SU-DHL-6 (cell line): ENCODE measurements at regions not wholly inside any gene's neighbourhood (a gene's known extent, or its start where the extent isn't known, plus 50 kb on each side); places are given as distances from the start of the nearest gene placed in this dataset.

Source experiments
- H2AFZ ChIP-seq: fragments of 200-600 bp; sonication (generic); 2 replicates; pipeline ENCODE4 v1.6.1; 2014; ENCODE audit warnings: low read depth, mild to moderate bottlenecking, moderate library complexity, mixed read lengths, antibody characterized with exemption, low read length; ENCODE audit not compliant: severe bottlenecking
- H3F3A ChIP-seq: fragments of 200-600 bp; shearing (Covaris generic); 2 replicates; pipeline ENCODE4 v1.6.0; 2016; ENCODE audit warnings: antibody characterized with exemption, mild to moderate bottlenecking; ENCODE audit not compliant: insufficient read depth
- H3K27ac ChIP-seq: fragments of 200-600 bp; sonication (generic); 2 replicates; pipeline ENCODE4 v1.5.1; 2016; ENCODE audit warnings: low read depth, mild to moderate bottlenecking, low read length, moderate library complexity, mixed read lengths
- H3K27me3 ChIP-seq: fragments of 200-600 bp; sonication (generic), shearing (Covaris generic); 2 replicates; pipeline ENCODE4 v1.6.0; 2014; ENCODE audit warnings: mild to moderate bottlenecking, low read length
- H3K36me3 ChIP-seq: fragments of 200-600 bp; sonication (generic); 2 replicates; pipeline ENCODE4 v1.6.1; 2014; ENCODE audit warnings: mild to moderate bottlenecking, low read length, mixed read lengths
- H3K4me2 ChIP-seq: fragments of 300-600, 200-600 bp; shearing (Covaris generic), sonication (generic); 2 replicates; pipeline ENCODE4 v1.6.0; 2014; ENCODE audit warnings: low read length, low read depth, mild to moderate bottlenecking; ENCODE audit not compliant: poor library complexity, severe bottlenecking
- H3K4me3 ChIP-seq: fragments of 200-600 bp; sonication (generic); 2 replicates; pipeline ENCODE4 v1.5.1; 2014; ENCODE audit warnings: antibody characterized with exemption, low read length, mild to moderate bottlenecking, mixed read lengths; ENCODE audit not compliant: insufficient read depth, poor library complexity, severe bottlenecking
- H3K79me2 ChIP-seq: fragments of 200-600 bp; sonication (generic); 2 replicates; pipeline ENCODE4 v1.6.1; 2014; ENCODE audit warnings: mild to moderate bottlenecking, low read length, moderate library complexity; ENCODE audit not compliant: insufficient read depth
- H3K9ac ChIP-seq: fragments of 200-600 bp; sonication (generic); 2 replicates; pipeline ENCODE4 v1.7.0; 2014; ENCODE audit warnings: mild to moderate bottlenecking, low read length
- H3K9me2 ChIP-seq: fragments of 200-600 bp; sonication (generic); replicated peaks from 2 replicates; pipeline ENCODE4 v1.6.1; 2014; ENCODE audit warnings: low read length; ENCODE audit not compliant: insufficient read depth
- H3K9me3 ChIP-seq: fragments of 200-600 bp; sonication (generic); 2 replicates; pipeline ENCODE4 v1.6.1; 2014; ENCODE audit warnings: low read length, mixed read lengths; ENCODE audit not compliant: insufficient read depth
- H4K20me1 ChIP-seq: fragments of 200-600 bp; sonication (generic); 2 replicates; pipeline ENCODE4 v1.6.1; 2014; ENCODE audit warnings: low read depth, mild to moderate bottlenecking, antibody characterized with exemption, low read length, moderate library complexity, mixed read lengths
- EZH2phosphoT487 ChIP-seq: fragments of 200-600 bp; sonication (generic), shearing (Covaris generic); conservative IDR thresholded peaks from 2 replicates; pipeline ENCODE4 v1.6.1; 2018; ENCODE audit warnings: mild to moderate bottlenecking, antibody characterized with exemption, low read length, moderate library complexity, mixed read lengths
- TF ChIP-seq, protein P1 (sequence below): fragments of 200-600 bp; sonication (generic); IDR thresholded peaks from one replicate; pipeline ENCODE4 v1.5.1; 2017; ENCODE audit warnings: antibody characterized with exemption, mild to moderate bottlenecking, low read length, moderate library complexity; ENCODE audit not compliant: insufficient read depth, poor library complexity, severe bottlenecking

DNA sequence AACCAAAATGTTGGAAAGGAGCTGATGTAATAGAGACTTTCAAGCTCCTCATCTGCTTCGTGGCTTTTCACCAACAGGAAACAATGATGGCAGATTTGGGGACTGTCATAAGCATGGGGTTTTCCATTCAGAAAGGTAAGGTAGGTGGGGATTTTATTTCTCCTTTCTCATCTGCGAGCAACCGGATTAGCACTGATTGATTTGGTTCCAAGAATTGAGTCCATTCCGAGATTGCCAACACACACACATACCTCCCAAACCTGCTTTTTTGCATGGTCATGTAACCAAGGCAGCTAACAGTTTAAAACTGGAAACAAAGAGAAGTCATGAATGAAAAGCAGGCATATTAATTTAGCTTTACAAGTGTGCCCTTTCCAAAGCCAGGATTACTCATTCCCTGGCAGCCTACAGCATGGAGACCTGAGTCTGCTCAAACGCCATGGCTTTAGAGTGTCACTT, 63.0 kb upstream of the LNX1 start:
- Histone ChIP-seq H3K4me3 (no peak overlapping the region), H3K27me3 (no peaks in the 10 kb centered on the region), H3K9me2 (no peaks in the 10 kb centered on the region), H3K4me2 (no peak overlapping the region), H2AFZ (no peak overlapping the region), H3F3A (no peaks in the 10 kb centered on the region), H3K9me3 (no peaks in the 10 kb centered on the region), H3K36me3 (no peaks in the 10 kb centered on the region), H3K79me2 (no peaks in the 10 kb centered on the region), H4K20me1 (no peaks in the 10 kb centered on the region), H3K9ac (no peak overlapping the region), H3K27ac (no peak overlapping the region)
- no peak for TF ChIP-seq EZH2phosphoT487
- TF ChIP-seq, protein P1, sequence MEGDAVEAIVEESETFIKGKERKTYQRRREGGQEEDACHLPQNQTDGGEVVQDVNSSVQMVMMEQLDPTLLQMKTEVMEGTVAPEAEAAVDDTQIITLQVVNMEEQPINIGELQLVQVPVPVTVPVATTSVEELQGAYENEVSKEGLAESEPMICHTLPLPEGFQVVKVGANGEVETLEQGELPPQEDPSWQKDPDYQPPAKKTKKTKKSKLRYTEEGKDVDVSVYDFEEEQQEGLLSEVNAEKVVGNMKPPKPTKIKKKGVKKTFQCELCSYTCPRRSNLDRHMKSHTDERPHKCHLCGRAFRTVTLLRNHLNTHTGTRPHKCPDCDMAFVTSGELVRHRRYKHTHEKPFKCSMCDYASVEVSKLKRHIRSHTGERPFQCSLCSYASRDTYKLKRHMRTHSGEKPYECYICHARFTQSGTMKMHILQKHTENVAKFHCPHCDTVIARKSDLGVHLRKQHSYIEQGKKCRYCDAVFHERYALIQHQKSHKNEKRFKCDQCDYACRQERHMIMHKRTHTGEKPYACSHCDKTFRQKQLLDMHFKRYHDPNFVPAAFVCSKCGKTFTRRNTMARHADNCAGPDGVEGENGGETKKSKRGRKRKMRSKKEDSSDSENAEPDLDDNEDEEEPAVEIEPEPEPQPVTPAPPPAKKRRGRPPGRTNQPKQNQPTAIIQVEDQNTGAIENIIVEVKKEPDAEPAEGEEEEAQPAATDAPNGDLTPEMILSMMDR: no peak

DNA sequence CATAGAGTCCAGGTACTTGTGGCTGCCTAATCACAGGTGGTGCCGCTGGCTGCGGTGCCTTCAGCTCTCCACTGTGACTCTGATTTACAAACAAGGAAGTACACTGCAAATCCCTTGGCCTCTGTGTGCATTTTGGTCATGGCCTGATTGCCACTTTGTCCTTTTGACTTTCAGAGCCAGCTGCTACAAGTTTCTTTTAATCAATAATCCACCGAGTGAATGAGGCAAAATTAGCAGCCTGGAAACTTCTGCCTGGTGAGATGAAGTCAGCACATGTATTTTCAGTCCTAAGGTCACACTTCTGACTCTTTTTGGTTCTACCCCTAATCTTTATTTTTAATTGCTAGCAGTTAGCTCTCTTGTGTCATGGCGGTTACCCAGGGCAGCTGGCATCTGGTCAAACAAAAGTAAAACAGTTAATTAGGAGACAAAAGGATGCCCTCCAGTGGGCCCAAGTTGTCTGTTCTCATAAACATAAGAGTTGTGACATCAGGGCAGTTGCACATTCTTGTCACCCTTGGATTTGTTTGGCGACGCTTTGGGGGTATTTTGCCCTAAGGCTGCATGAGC, 62.3 kb upstream of the LNX1 start:
- Histone ChIP-seq H3K27ac (no peak overlapping the region), H3K4me2 (no peak overlapping the region), H3K4me3 (no peak overlapping the region), H3K9me3 (no peaks in the 10 kb centered on the region), H3F3A (no peaks in the 10 kb centered on the region), H2AFZ (no peak overlapping the region), H3K36me3 (no peaks in the 10 kb centered on the region), H3K9ac (no peak overlapping the region), H3K9me2 (no peaks in the 10 kb centered on the region), H3K27me3 (no peaks in the 10 kb centered on the region), H4K20me1 (no peaks in the 10 kb centered on the region), H3K79me2 (no peaks in the 10 kb centered on the region)
- TF ChIP-seq, protein P1: no peak
- no peak for TF ChIP-seq EZH2phosphoT487

DNA sequence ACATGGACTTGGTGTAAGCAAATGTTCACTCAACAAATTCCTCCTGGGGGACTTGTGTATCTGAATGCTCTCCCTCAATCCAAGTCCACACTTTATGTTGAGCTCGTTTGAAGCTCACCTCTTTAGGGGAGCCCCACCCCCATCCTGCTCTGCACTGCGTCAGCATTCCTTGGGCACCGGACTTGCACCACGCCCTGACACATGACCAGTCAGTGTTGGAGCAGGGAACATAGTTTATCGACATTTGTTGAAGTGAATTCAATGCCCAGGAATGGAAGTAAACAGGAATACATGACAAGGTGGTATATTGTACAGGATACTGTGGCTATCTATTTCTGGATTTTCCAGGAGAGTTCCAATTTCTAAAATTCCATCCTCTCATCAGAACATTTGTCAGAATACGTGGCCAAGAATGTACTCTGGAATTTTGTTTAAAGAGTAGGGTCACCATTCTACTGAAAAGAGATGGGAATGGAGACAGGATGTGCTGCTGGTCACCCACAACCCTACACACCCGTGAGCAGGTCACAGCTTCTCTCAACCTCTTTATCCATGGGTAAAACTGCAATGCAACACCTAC, 60.0 kb upstream of the LNX1 start:
- Histone ChIP-seq H2AFZ (no peak overlapping the region), H3K9me3 (no peaks in the 10 kb centered on the region), H4K20me1 (no peaks in the 10 kb centered on the region), H3K9ac (no peak overlapping the region), H3K79me2 (no peaks in the 10 kb centered on the region), H3K27me3 (no peaks in the 10 kb centered on the region), H3K36me3 (no peaks in the 10 kb centered on the region), H3K9me2 (no peaks in the 10 kb centered on the region), H3F3A (no peaks in the 10 kb centered on the region), H3K27ac (no peak overlapping the region), H3K4me3 (no peak overlapping the region), H3K4me2 (no peak overlapping the region)
- no peak for TF ChIP-seq EZH2phosphoT487
- TF ChIP-seq, protein P1: no peak
